ENCODE measurements at regions not wholly inside any gene's neighbourhood (a gene's known extent, or its start where the extent isn't known, plus 50 kb on each side); places are given as distances from the start of the nearest gene placed in this dataset.

GRCh38 chr1:163799190-163799805 lies 477.5 kb downstream of the NUF2 start:
- TF ChIP-seq UBTF (IDR thresholded peaks at IDR 0.05; ENCODE audit: borderline replicate concordance in 1 of 2, low read depth in 2 of 2, low read length in 2 of 2) = no peak
- TF ChIP-seq ADNP (tag; IDR thresholded peaks at IDR 0.05) = no peak
- no peak for TF ChIP-seq JUN (IDR thresholded peaks at IDR 0.05; ENCODE audit: borderline replicate concordance, low read depth, low read length)
- TF ChIP-seq JUN (CRISPR knock-in tag; IDR thresholded peaks at IDR 0.05; ENCODE audit: borderline replicate concordance) = no peak
- no peak for TF ChIP-seq ZNF766 (CRISPR knock-in tag; conservative IDR thresholded peaks at IDR 0.05)
- TF ChIP-seq, protein P1, sequence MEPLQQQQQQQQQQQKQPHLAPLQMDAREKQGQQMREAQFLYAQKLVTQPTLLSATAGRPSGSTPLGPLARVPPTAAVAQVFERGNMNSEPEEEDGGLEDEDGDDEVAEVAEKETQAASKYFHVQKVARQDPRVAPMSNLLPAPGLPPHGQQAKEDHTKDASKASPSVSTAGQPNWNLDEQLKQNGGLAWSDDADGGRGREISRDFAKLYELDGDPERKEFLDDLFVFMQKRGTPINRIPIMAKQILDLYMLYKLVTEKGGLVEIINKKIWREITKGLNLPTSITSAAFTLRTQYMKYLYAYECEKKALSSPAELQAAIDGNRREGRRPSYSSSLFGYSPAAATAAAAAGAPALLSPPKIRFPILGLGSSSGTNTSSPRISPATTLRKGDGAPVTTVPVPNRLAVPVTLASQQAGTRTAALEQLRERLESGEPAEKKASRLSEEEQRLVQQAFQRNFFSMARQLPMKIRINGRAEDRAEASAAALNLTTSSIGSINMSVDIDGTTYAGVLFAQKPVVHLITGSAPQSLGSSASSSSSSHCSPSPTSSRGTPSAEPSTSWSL (CRISPR knock-in tag; IDR thresholded peaks at IDR 0.05; ENCODE audit: borderline replicate concordance) = no peak
- no peak for TF ChIP-seq PML (IDR thresholded peaks at IDR 0.05; ENCODE audit: low read length)
- no peak for TF ChIP-seq HINFP (tag; conservative IDR thresholded peaks at IDR 0.05; ENCODE audit: low read depth)
- no peak for TF ChIP-seq EZH2 (IDR thresholded peaks at IDR 0.05; ENCODE audit: borderline replicate concordance, low read depth, low read length)
- TF ChIP-seq, protein P2, sequence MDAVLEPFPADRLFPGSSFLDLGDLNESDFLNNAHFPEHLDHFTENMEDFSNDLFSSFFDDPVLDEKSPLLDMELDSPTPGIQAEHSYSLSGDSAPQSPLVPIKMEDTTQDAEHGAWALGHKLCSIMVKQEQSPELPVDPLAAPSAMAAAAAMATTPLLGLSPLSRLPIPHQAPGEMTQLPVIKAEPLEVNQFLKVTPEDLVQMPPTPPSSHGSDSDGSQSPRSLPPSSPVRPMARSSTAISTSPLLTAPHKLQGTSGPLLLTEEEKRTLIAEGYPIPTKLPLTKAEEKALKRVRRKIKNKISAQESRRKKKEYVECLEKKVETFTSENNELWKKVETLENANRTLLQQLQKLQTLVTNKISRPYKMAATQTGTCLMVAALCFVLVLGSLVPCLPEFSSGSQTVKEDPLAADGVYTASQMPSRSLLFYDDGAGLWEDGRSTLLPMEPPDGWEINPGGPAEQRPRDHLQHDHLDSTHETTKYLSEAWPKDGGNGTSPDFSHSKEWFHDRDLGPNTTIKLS (IDR thresholded peaks at IDR 0.05; ENCODE audit: borderline replicate concordance, low read depth) = no peak
- no peak for TF ChIP-seq POLR2A (conservative IDR thresholded peaks at IDR 0.05)
- no peak for TF ChIP-seq ZNF740 (CRISPR knock-in tag; IDR thresholded peaks at IDR 0.05)
- TF ChIP-seq ZNF740 (tag; IDR thresholded peaks at IDR 0.05) = no peak

Measured in K562 (cell line).